ENCODE measurements at regions not wholly inside any gene's neighbourhood (a gene's known extent, or its start where the extent isn't known, plus 50 kb on each side); places are given as distances from the start of the nearest gene placed in this dataset.

DNA sequence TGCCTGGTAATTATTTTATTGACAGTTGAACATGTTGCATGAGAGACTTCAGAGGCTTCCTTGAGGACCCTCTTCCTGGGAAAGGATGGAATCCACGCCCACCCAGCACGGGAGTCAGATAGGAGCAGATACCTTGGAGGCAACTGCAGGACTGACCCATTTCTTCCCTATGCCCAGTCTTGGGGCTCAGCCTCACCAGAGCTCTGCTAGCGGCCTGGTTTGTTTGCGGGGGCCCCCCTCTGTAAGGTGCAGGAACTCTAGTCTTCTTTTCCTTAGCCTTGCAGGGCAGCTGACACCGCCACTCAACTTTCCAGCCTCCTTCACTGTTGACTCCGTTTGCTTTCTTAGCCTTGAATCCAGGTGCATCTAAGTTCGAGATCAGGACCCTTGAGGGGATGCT is 1032.8 kb downstream of the BRD1 start:
- TF ChIP-seq, protein P1, sequence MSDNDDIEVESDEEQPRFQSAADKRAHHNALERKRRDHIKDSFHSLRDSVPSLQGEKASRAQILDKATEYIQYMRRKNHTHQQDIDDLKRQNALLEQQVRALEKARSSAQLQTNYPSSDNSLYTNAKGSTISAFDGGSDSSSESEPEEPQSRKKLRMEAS (IDR thresholded peaks at IDR 0.05; ENCODE audit: low read depth, low read length), result no peak
- TF ChIP-seq MYC (IDR thresholded peaks at IDR 0.05; ENCODE audit: low read depth, low read length) (no peak), POLR2A (IDR thresholded peaks at IDR 0.05; ENCODE audit: extremely low read depth, insufficient read length) (no peak)
- TF ChIP-seq, protein P2, sequence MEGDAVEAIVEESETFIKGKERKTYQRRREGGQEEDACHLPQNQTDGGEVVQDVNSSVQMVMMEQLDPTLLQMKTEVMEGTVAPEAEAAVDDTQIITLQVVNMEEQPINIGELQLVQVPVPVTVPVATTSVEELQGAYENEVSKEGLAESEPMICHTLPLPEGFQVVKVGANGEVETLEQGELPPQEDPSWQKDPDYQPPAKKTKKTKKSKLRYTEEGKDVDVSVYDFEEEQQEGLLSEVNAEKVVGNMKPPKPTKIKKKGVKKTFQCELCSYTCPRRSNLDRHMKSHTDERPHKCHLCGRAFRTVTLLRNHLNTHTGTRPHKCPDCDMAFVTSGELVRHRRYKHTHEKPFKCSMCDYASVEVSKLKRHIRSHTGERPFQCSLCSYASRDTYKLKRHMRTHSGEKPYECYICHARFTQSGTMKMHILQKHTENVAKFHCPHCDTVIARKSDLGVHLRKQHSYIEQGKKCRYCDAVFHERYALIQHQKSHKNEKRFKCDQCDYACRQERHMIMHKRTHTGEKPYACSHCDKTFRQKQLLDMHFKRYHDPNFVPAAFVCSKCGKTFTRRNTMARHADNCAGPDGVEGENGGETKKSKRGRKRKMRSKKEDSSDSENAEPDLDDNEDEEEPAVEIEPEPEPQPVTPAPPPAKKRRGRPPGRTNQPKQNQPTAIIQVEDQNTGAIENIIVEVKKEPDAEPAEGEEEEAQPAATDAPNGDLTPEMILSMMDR (IDR thresholded peaks at IDR 0.05; ENCODE audit: low read depth, low read length), result no peak
- no peak for DNase-seq (ENCODE audit: low read depth)
- H3K4me3 ChIP-seq (ENCODE audit: low read depth, low read length), result no peak overlapping the region

DNA sequence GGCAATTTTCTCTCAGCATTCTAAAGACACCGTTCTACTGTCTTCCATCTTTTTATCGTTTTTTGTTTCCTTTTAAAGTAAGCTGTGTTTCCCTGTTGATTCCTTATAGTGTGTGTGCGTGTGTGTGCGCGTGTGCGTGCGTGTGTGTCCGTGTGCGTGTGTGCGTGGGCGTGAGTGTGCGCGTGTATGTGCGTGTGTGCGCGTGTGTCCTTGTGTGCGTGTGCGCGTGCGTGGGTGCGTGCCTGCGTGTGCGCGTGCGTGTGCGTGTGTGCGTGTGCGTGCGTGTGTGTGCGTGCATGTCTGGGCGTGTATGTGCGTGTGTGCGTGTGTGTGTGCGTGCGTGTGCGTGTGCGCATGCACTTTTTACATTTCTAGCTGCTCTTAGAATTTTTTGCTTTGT is 1033.7 kb downstream of the BRD1 start:
- no peak for DNase-seq (ENCODE audit: low read depth)
- H3K4me3 ChIP-seq (ENCODE audit: low read depth, low read length), result no peak overlapping the region
- TF ChIP-seq POLR2A (IDR thresholded peaks at IDR 0.05; ENCODE audit: extremely low read depth, insufficient read length) (no peak), MYC (IDR thresholded peaks at IDR 0.05; ENCODE audit: low read depth, low read length) (no peak)
- TF ChIP-seq, protein P2 (IDR thresholded peaks at IDR 0.05; ENCODE audit: low read depth, low read length), result no peak
- TF ChIP-seq, protein P1 (IDR thresholded peaks at IDR 0.05; ENCODE audit: low read depth, low read length), result no peak

DNA sequence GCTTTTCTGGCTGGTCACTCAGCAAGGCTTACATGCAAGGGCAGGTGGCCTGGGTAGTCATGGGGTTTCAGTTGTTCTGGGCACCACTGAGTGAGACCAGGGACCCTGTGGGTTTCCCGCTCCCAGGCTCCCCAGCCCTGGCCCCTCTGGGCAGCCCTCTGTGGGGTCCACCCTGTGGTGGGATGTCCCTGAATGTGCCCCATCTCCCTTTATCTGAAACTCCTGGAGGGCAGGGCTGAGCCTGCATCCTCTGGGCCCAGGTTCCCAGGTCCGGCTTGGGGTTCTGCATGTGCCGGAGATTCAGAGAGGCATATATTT is 1041.0 kb downstream of the BRD1 start:
- TF ChIP-seq POLR2A (IDR thresholded peaks at IDR 0.05; ENCODE audit: extremely low read depth, insufficient read length) (no peak), MYC (IDR thresholded peaks at IDR 0.05; ENCODE audit: low read depth, low read length) (no peak)
- TF ChIP-seq, protein P2 (IDR thresholded peaks at IDR 0.05; ENCODE audit: low read depth, low read length), result no peak
- TF ChIP-seq, protein P1 (IDR thresholded peaks at IDR 0.05; ENCODE audit: low read depth, low read length), result no peak
- H3K4me3 ChIP-seq (ENCODE audit: low read depth, low read length), result no peak overlapping the region
- no peak for DNase-seq (ENCODE audit: low read depth)

DNA sequence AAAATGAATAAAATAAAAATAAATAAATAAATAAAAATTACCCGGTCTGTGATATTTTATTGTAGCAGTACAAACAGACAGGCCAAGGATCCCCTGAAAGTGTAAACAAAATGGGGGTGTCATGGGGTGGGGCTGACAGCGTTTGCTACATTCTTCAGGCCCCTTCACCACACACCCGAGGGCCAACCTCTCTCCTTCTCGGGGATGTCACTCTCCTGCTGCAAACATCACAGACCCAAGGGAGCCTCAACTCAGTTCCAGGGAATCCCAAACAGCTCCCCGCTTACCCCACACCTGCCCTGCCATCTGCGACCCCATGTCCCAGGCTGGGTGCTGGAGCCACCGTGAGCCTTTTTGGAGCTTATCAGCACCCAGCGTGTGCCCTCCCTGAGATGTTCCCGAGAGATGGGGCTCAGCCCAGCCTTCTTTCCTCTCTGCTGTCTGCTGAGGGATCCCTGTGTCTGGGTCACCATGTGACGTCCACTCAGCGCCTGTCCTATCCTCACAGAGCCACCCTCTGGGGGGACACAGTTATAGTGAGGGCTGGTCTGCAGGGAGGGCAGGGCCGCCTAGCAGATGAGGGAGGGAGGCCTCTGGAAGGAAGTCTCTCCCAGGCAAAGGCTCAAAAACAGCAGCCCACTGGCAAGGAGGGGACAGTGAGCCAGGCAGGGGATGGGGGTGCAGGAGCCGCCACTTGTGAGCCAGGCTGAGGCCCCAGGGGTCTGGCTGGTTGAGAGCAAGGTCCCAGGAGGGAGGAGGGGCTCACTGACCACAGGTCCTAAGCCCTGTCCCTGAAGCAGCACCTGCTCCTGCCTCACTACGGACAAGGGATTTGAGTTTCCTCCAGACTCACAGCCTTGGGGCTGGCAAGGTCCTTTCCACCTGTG is 1041.6 kb downstream of the BRD1 start:
- TF ChIP-seq, protein P2 (IDR thresholded peaks at IDR 0.05; ENCODE audit: low read depth, low read length), result no peak
- TF ChIP-seq POLR2A (IDR thresholded peaks at IDR 0.05; ENCODE audit: extremely low read depth, insufficient read length) (no peak), MYC (IDR thresholded peaks at IDR 0.05; ENCODE audit: low read depth, low read length) (no peak)
- TF ChIP-seq, protein P1 (IDR thresholded peaks at IDR 0.05; ENCODE audit: low read depth, low read length), result no peak
- DNase-seq (ENCODE audit: low read depth), result no peak
- no peak overlapping the region for H3K4me3 ChIP-seq (ENCODE audit: low read depth, low read length)

DNA sequence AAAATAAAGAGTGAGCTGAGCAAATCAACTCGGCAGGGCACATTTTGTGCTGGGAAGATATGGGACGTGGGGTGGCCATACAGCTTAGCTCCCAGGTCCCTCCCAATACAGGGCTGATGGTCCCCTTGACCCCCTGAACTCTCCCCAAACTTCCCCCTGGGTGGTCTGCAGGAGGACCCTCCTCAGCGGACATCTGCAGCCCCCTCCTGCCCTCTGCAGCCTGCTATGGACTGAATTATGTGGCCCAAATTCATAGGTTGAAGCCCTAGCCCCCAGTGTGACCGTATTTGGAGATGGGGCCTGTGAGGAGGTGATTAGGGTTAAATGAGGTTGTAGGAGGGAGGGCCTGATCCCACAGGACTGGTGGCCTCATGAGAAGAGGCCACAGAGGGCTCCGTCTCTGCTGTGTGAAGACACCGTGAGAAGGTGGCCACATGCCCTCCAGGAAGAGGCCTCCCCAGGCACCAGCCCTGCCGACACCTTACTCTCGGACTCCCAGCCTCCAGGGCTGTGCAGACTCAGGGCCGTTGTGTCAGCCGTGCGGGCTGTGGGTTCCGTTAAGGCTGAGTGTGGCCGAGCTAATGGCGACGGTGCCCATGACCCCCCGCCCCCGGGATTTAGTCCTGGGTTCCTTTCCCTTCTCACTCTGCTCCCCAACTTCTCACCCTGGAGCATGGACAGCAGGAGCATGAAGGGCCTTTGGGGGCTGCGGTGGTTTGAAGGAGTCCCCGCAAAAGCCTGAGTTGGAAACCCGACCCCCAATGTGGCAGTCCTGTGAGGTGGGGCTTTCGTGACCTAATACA is 1042.8 kb downstream of the BRD1 start:
- TF ChIP-seq, protein P1 (IDR thresholded peaks at IDR 0.05; ENCODE audit: low read depth, low read length), result no peak
- TF ChIP-seq, protein P2 (IDR thresholded peaks at IDR 0.05; ENCODE audit: low read depth, low read length), result no peak
- TF ChIP-seq POLR2A (IDR thresholded peaks at IDR 0.05; ENCODE audit: extremely low read depth, insufficient read length) (no peak), MYC (IDR thresholded peaks at IDR 0.05; ENCODE audit: low read depth, low read length) (no peak)
- DNase-seq (ENCODE audit: low read depth), result no peak
- no peak overlapping the region for H3K4me3 ChIP-seq (ENCODE audit: low read depth, low read length)

Measured in NB4 (cell line).